Stimulated activated CD4-positive, alpha-beta T cell treated with anti-CD3 and anti-CD28 coated beads, Interleukin-15, amount 100 ng/mL, for 48 hours (primary cell): ENCODE measurements at regions not wholly inside any gene's neighbourhood (a gene's known extent, or its start where the extent isn't known, plus 50 kb on each side); places are given as distances from the start of the nearest gene placed in this dataset.
"Not testable (repeated sequence)": the region's sequence is repeated elsewhere in the genome, so short reads cannot be mapped to it uniquely, and the experiment has no call there.

ENCODE experiments used
- DNase-seq, 2 donors: peaks; one replicate each; pipeline ENCODE4 v3.0.0-alpha.2; 2020; ENCODE audit warnings: low read depth in 2 of 2

DNA sequence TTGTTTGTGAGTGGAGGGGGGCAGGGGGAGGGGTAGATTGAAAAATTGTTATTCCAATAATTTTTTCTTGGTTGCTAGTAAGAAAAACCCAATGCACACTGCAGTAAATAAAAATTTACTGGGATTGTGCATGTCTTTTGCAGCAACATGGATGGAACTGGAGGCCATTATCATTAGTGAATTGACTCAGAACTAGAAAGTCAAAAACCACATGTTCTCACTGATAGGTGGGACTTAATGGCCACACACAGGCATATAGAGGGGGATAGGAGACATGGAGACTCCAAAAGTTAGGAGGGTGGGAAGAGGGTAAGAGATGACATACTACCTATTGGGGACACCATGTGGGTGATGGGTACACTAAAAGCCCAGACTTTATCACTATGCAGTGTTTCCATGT, 67.2 kb downstream of the BUB3 start:
- no peak for DNase-seq

DNA sequence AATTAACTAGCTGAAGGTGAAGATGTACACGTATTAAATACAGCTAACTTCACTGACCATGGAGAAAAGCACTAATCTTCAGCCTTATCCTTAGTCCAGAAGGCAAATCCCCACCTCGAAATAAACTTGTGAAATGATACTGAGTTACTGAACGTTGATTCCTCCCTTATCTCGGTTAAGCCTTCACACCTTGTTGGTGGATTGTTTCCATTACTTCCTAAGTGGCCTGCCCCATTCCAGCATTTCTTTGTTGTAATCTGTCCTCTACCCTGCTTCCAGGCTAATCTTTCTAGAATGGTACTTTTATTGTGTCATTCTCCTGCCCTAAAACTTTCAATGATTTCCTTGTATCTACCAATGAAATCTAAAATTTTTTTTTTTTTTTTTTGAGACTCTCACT, 68.6 kb downstream of the BUB3 start:
- no peak for DNase-seq

DNA sequence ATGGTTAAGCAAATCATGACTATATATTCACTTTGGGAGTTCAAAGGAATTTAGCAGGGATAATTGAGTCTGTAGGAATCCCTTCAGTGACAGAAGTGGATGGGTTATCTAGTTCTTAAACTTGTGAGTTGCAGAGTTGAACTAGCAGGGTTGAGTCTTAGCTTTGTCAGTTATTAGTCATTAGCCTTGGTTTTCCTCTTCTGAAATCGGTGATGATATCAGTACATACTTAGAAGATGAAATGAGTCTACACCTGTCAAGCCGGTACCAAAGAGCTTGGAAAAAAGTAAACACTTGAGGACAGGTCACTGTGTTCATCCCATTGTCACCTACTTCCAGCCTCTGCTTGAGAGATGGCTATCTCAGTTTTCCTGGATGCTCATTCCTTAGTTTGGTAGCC, 73.5 kb downstream of the BUB3 start:
- DNase-seq: no peak

DNA sequence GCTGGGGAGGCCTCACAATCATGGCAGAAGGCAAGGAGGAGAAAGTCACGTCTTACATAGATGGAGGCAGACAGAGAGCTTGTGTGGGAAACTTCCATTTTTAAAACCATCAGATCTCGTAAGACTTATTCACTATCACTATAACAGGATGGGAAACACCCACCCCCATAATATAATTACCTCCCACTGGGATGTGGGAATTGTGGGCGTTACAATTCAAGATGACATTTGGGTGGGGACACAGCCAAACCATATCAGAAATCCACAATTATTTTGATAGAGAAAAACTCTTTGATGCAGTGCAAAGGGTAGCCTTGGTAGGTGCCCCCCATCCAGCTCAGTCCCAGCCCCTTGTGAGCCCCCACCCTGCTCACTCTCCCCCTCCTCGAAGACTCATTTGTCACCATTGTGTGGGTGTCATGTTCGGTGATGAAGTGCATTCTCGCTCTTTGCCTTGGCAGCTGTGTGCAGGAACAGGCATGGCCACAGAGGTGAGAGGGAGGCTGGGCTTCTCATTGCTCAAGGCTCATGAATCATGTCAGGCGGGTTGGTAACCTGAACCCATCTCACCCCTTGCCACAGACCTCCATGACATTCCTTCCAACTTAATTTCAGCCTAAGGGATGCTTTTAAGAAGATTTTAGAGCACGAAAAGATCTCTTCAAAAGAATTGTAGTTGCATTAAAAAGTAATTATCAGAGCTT, 75.9 kb downstream of the BUB3 start:
- no peak for DNase-seq

DNA sequence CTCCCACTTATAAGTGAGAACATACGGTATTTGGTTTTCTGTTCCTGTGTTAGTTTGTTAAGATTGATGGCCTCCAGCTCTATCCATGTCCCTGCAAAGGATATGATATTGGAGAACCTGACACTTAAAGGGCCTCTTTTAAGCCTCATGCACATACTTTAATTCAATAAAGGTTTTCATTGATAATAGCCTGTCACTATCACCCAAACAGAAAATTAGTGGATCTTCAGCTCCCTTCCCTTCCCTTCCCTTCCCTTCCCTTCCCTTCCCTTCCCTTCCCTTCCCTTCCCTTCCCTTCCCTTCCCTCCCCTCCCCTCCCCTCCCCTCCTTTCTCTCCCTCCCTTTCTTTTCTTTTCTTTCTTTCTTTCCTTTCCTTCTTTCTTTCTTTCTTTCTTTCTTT, 78.7 kb downstream of the BUB3 start:
- not testable (repeated sequence) for DNase-seq

DNA sequence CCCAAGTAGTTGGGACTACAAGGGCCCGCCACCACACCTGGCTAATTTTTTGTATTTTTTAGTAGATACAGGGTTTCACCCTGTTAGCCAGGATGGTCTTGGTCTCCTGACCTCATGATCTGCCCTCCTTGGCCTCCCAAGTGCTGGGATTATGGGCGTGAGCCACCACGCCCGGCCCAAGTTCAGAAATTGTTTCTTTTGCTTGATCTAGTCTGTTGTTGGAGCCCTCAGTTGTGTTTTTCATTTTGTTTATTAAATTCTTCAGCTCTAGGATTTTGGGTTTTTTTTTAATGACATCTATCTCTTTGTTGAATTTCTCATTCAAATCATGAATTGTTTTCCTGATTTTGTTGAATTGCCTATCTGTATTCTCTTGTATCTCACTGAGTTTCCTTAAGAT, 80.8 kb downstream of the BUB3 start:
- not testable (repeated sequence) for DNase-seq

DNA sequence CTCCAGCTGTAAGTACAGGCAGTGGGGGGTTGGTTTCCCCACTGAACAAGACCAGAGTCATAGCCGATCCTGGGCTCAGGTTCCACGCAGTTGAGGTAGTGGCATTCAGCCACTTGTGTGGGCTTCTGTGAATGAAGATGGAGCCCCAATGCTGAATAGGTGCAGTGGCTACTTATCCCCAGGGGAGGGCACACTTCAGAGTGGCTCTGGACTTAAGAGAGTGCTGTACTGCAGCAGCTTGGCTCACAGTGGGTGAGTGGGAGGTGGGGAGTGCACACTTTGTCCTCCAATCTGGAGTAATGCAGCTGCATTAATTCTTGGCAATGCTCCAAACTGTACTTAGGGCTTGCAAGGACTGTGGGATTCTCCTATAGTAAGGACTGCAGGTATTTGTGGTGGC, 81.9 kb downstream of the BUB3 start:
- no peak for DNase-seq

DNA sequence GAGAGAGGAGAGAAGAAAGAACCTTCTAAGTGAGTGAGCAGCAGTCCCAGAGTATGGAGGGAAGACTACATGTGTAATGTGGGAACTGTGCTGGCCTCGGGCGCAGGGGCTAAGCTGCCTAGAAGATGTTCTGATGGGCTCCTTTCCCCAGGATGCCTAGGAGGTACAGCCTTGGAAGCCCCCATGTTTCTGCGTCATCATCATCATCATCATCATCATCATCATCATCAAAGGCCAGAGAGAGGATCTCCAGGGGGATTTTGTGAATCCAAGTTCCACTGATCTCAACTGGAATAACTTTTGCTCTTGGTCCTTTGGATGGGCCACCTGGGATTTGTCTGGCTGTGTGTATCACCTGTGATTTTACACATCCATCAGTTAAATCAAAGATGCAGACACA, 86.0 kb downstream of the BUB3 start:
- DNase-seq: no peak

DNA sequence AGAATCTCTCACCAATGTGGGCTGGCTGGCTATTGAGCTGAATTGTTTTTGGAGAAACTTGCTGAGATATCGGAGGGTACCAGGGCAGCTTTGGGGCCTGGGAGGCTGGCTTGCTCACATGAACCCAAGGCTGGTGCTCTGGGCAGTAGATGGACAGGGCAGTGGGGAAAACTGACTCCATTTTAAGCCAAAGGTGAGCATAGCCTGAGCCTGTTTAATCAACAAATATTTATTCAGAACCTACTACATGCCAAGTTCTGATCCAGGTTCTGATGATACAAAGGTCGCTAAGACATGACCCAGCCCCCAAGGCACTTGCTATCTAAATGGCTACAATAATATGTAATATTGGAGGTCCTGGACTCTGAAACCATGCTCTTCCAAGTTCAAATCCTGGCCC, 86.6 kb downstream of the BUB3 start:
- DNase-seq: no peak

DNA sequence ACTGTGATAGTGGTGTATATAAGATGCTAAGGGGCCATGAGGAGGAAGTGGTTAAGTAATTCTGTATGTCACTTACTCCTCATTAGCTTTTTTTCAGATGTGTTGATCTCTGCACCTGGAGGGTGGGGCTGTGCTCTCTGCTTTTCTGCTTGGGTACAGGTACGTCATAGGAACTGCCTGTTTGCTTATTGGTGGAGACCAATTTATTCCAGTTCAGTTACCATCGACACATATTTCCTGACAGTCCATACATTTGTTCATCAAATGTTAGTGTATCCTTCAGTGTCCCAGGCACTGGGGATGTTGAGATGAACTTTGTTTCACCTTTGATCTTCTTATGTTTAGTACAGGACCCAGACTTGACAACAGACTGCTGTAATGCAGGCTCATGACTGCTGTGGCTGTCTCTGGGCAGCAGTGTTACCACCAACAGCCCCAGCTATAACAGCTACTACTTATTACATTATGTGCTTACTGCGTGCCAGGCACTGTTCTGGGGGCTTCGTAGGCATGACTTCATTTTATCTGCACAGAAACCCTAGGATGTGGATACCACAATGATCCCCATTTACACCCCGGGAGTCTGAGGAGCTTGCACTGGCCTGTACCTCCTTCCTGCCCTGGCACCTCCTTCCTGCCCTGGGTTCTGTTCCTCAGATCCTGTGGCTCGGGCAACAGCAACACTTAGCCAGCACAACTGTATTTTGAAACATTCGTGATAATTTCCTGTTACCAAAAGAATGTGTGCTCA, 87.4 kb downstream of the BUB3 start:
- no peak for DNase-seq

DNA sequence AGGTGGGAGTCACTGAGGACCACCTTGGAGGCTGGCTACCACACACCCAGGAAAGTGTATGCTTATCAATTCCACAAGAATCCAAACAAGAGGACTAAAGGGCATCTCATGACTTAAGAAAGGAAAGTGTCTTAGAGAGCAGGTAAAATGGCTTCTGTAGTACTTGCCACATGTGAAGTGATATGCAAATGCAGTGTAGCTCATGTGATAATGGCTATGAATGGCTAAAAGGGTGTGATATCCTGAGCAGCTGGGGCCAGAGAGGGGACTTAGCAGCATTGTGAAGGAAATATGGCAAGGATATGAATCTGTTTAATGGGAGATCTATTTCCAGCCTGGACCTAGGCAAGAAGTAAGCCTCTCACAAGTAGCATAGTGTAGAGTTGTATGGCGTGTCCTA, 90.5 kb downstream of the BUB3 start:
- DNase-seq: no peak

DNA sequence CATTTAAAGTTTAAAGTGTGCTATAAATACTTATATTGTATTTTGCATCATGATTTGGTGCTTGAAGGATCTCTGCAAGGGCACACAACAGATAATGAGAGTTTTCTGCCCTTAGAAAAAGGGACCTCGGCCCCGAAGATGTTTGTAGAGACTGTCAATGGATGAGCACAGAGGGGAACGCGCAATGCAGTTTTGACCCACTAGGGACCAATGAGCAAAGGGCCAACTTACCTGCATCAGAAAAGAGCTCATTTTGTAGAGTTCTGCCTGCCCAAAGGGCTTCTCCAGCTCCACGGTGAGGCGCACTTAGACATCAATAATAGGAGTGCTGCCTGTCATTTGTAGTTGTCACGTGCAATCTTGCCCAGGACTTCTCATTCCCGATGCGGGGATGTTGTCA, 91.1 kb downstream of the BUB3 start:
- no peak for DNase-seq

DNA sequence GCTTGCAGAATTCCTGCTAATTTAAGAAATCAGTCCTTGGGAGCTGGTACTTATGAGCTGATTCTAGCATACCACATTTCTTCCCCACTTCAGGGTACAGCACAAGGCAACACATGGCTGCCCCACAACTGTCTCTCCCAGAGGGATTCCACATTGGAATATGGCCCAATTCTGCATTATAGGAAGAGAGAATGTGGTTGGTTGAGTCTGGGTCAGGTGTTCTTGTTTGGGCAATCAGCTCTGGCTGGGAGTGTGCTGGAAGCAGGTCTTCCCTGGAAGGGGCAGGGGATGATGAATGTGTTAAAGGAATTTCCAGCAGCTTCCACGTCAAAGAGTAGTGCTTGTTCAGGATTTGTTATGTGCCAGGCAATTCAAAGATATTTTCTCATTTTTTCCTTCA, 95.7 kb downstream of the BUB3 start:
- DNase-seq: no peak

DNA sequence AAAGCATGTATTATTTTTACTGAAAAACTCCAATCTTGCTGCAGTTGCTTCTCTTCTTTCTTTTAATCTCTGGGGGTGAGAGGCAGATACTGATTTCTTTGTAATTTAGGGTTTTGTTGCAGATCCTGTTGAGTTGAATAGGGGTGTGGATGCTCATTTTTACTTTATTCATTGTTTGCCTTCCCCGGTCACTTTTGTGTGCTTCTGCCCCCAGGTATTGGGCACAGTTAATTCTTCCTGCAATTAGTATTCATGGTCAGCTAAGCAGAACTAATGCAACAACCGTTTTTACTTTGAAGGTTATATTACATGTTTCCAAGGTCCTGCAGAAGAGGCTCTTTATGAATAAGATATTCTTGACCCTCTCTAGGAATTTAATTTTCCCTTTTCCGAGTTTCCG, 96.4 kb downstream of the BUB3 start:
- no peak for DNase-seq

DNA sequence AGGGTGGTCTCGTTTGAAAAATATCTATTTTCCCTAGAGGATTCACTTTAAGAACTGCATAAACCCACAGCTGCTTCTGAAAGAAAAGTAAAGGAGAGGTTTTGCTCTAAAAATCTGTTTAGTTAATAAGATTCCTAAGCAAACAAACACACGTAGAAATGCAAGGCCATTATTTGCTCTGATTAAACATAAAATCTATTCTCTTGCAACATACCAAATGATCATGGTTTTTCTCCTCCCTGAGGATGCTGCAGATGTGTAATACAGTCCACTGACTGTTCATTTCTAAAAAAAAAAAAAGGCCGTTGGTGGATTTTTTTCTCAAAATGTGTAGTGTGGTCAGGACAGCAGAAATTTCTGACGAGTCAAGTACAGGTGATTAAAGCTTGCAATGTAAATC, 98.6 kb downstream of the BUB3 start:
- DNase-seq: no peak

DNA sequence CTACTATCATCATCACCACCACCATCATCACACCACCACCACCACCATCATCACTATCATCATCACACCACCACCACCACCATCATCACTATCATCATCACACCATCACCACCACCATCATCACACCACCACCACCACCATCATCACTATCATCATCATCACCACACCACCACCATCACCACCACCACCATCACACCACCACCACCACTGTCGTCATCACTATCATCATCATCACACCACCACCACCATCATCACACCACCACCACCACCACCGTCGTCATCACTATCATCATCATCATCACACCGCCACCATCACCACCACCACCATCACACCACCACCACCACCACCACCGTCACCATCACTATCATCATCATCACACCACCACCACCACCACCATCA, 100.1 kb downstream of the BUB3 start:
- not testable (repeated sequence) for DNase-seq

DNA sequence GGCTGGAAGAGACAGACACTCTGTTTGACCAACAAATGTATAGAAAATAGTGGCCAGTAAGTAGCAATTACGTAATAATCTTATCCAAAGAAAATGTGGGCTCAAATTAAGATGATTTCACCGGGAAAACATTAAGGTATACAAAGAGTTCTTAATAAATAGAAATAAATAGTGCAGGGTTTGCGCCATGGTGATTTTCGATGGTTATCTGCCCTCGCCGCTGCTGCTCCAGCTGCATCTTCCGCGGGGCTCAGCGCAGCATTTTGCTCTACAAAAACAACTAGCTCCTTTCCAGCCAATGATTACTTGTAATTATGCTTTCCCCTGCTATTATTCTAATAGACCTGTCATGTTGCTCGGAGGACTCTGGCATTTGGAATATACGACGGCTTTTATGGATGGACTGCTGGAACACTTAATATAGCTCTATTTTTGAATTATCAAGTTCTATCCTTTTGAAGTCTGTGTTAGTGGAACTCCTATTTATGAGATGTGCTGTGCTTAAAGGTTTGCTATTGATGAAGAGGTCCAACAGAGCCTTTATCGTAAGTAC, 103.8 kb downstream of the BUB3 start:
- DNase-seq: no peak

DNA sequence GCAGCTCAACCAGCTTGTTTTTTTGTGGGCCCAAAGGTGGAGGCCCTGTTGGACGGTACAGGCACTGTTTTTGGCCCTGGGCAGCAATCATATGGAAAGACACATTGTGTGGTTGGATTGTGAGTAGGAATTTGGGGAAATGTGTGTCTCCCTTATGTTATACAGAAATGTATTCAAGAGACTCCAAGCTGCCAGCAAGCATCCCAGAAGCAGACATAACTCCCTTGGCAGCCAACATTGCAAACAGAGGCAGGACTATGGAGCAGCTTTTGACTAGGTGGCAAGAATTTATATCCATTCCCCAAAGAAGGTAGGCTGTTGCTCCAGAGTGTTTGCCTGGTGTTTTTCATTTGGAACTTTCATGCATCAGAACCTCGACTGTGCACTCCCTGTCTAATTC, 104.9 kb downstream of the BUB3 start:
- DNase-seq: no peak

DNA sequence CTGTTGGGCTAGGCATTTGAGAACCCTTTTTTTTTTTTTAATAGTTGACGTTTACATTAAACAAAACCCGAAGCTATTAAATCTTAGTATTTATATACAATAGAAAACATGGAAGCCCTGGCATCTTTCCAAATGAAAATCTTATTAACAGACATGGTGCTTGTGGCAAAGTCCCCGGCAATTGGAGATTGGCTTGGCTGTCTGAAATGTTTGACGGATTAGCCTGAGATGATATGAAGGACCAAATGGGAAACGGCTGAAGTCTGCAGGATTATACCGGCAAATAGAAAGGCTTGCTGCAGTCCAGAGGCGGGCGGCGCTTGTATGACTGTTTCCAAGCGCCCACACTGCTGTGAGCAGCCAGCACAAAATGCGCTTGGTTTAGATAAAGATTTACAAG, 105.6 kb downstream of the BUB3 start:
- no peak for DNase-seq

DNA sequence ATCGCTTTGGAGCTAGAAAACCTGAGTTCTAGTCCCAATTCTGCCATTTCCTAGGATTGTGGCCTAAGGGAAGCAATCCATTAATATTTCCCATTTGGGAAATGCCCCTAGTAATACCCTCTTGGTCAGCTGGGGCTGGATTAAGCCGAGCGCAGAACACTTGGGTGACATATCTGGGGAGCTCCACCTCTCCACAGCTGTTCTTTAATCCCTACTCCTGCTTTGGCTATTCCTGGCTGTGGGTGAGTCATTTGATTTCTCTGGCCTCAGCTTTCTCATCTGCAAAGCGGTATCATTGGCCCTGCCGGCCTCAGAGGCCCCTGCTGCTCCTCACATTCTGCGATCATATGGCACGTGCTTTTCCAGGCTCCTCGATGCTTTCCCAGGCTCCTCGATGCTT, 108.3 kb downstream of the BUB3 start:
- no peak for DNase-seq

DNA sequence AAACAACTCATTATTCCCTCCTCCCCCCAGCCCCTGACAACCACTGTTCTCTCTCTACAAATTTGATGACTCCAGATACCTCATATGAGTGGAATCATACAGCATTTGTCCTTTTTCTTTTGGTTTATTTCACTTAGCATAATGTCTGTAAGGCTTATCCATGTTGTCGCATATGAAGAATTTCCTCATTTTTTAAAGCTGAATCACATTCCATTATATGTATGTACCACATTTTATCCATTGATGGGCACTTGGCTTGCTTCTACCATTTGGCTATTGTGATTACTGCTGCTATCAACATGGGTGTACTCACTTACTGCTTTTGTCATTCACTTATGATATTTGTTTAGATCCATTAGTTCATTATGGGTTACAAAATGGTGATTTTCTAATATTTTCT, 112.8 kb downstream of the BUB3 start:
- DNase-seq: no peak

DNA sequence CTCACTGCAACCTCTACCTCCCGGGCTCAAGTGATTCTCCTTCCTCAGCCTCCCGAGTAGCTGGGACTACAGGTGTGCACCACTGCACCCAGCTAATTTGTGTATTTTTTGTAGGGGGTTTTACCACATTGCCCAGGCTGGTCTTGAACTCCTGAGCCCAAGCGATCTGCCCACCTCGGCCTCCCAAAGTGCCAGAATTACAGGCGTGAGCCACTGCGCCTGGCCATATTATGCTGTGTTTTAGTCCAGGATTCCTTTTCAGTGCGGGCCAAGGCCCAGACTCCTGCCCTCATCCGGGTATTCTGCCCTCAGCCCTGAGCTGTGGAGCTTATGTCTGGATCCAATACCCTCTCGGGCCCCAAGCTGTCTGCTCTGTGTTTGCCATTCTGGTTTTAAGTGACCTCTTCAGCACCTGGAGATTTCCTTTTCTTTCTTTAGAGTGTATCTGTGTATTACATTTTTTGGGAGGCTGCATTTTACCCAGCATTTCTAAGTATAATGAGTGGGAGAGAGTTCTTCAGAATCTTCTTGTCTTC, 114.9 kb downstream of the BUB3 start:
- no peak for DNase-seq

DNA sequence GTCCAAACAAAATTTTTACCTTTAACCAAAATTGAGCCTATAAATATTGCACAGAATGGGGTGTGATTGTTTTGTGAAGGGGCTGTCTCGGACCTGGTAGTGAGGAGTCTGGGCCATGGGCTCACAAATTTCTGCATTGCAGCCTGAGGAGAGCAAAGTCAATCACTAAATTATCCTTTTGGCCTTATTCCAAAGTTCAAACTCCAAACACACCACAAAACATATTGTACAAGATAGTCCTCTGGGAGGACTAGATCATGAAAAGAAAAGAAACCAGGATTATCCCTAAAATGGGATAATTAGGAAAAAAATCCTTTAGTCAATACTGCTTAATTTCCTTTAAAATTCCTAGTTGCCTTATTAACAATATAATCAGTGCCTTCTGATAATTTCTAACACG, 115.5 kb downstream of the BUB3 start:
- DNase-seq: no peak
